GM20000 (cell line): ENCODE measurements at regions not wholly inside any gene's neighbourhood (a gene's known extent, or its start where the extent isn't known, plus 50 kb on each side); places are given as distances from the start of the nearest gene placed in this dataset.

Experiments
- DNase-seq: peaks from one replicate; pipeline ENCODE4 v3.0.0; 2012; ENCODE audit warnings: low spot score
- TF ChIP-seq, protein P1 (sequence below): IDR thresholded peaks from 2 replicates; pipeline ENCODE4 v1.5.1; 2012; ENCODE audit warnings: mild to moderate bottlenecking, control low read depth; ENCODE audit errors: extremely low read depth, missing control alignments

- no peak for DNase-seq
- TF ChIP-seq, protein P1, sequence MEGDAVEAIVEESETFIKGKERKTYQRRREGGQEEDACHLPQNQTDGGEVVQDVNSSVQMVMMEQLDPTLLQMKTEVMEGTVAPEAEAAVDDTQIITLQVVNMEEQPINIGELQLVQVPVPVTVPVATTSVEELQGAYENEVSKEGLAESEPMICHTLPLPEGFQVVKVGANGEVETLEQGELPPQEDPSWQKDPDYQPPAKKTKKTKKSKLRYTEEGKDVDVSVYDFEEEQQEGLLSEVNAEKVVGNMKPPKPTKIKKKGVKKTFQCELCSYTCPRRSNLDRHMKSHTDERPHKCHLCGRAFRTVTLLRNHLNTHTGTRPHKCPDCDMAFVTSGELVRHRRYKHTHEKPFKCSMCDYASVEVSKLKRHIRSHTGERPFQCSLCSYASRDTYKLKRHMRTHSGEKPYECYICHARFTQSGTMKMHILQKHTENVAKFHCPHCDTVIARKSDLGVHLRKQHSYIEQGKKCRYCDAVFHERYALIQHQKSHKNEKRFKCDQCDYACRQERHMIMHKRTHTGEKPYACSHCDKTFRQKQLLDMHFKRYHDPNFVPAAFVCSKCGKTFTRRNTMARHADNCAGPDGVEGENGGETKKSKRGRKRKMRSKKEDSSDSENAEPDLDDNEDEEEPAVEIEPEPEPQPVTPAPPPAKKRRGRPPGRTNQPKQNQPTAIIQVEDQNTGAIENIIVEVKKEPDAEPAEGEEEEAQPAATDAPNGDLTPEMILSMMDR = no peak
These were observed 371.7 kb upstream of the MMS22L start for GRCh38 chr6:97654674-97655073.

DNA sequence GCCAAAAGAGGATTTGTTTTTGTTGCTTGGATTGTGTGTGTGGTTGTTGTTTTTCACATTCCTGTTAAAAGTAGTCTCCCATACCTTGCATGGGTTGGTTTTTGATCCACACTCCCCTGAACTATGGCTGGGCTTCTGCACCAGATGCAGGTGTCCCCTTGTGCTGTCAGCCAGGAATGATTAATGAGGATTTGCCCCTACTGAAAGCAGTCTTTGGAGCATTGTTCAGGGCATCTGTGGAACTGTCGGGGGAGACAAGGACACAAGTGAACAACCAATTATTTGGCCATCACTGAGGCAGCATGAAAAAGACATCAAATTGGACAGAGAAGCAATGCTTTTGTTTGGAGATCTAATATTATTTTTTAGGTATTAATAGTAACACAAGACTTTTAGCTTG is 373.2 kb upstream of the MMS22L start:
- TF ChIP-seq, protein P1 = no peak
- DNase-seq = no peak

- TF ChIP-seq, protein P1 = no peak
These were observed 373.8 kb upstream of the MMS22L start for GRCh38 chr6:97656706-97657350.

GRCh38 chr6:97658090-97658489 is 375.1 kb upstream of the MMS22L start:
- no peak for DNase-seq
- TF ChIP-seq, protein P1 = no peak

More at GRCh38 chr6:97656706-97657350, 373.8 kb upstream of the MMS22L start:
- DNase-seq = no peak

DNA sequence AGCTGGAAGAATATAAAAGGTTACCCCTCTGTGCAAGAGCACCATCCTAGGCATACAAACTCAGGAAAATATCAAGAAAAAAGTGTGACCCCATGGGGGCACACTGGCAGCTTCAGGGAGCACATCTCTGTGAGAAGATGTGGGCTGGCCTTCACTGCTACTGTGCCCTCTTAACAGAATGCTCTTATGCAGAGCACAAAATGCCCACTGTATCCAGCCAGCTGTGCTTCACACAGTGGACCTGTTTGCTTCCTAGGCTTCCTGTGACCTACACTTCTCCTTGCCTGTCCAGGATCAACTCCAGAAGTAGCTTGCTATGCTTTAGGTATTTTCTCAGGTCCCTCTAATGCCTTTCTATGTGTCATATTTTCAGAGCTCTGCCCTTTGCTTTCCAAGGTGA is 380.2 kb upstream of the MMS22L start:
- no peak for DNase-seq
- TF ChIP-seq, protein P1 = no peak

GRCh38 chr6:97665446-97665845 is 382.4 kb upstream of the MMS22L start:
- TF ChIP-seq, protein P1 = no peak

DNA sequence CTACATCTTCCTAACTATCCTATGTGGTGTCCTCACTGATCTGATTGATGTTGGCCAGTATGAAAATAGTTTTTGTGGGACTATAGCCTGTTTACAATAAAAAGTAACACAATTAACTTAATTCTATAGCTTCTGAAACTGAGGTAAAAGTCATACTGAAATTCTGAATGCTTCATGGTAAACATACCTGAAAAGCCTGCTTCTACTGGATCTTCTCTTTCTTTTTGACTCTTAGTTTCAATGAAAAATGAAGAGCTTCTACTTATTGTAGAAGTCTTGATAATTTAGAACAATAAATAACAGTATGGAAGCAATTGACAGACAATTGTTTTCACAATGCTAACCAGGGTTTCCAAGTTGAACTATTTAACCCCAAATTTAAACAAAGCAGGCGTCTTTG is 383.9 kb upstream of the MMS22L start:
- TF ChIP-seq, protein P1 = no peak
- DNase-seq = no peak

More at GRCh38 chr6:97665446-97665845, 382.4 kb upstream of the MMS22L start:
- no peak for DNase-seq
